ENCODE measurements at regions not wholly inside any gene's neighbourhood (a gene's known extent, or its start where the extent isn't known, plus 50 kb on each side); places are given as distances from the start of the nearest gene placed in this dataset.

DNA sequence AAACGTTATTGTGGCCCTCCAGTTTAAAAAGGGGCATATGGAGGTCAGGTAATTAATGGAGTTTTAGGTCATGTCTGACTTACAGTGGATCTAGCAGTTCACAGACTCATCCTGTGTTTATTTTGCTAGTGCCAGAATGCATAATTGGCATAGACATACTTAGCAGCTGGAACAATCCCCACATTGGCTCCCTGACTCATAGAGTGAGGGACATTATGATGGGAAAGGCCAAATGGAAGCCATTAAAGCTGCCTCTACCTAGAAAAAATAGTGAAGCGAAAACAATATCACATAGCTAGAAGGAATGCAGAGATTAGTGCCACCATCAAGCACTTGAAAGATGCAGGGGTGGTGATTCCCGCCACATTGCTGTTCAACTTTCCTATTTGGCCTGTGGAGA is 610.7 kb downstream of the SLITRK5 start:
- no peak overlapping the region for H3K9ac ChIP-seq (ENCODE audit: low read depth, low read length)
- POLR2A ChIA-PET (ENCODE audit: unreplicated experiment) = no interaction called here
- H2BK15ac ChIP-seq (ENCODE audit: low read depth, low read length) = no peak overlapping the region
- H3K9me1 ChIP-seq (ENCODE audit: insufficient read depth, low read length) = no peaks in the 10 kb centered on the region
- dilution Hi-C loops (cut with HindIII; ENCODE audit: low sequenced_read_pairs, unreplicated experiment) (no loop called here), intact Hi-C loops (cut with micrococcal nuclease) (no loop called here), in situ Hi-C loops (cut with MboI; ENCODE audit: low sequenced_read_pairs) (no loop called here)
- H3K36me3 ChIP-seq (ENCODE audit: control insufficient read depth, insufficient read depth, low read length) = no peaks in the 10 kb centered on the region
- H3K23ac ChIP-seq (ENCODE audit: low read depth, low read length) = no peak overlapping the region
- no peak overlapping the region for H2AK9ac ChIP-seq (replicated peaks; ENCODE audit: low read depth, low read length, poor library complexity)
- no peak overlapping the region for H3K14ac ChIP-seq (replicated peaks; ENCODE audit: low read depth, low read length)
- TF ChIP-seq FOS (IDR thresholded peaks at IDR 0.05; ENCODE audit: low read depth, low read length) (no peak), ELK1 (IDR thresholded peaks at IDR 0.05; ENCODE audit: borderline replicate concordance, low read depth, low read length) (no peak), POLR2A (IDR thresholded peaks at IDR 0.05; ENCODE audit: low read depth, low read length) (no peak), MAZ (IDR thresholded peaks at IDR 0.05; ENCODE audit: borderline replicate concordance, low read depth, low read length) (no peak), RFX5 (IDR thresholded peaks at IDR 0.05; ENCODE audit: low read depth, low read length) (no peak), USF2 (IDR thresholded peaks at IDR 0.05; ENCODE audit: low read depth, low read length) (no peak), BHLHE40 (IDR thresholded peaks at IDR 0.05; ENCODE audit: low read depth, low read length) (no peak), SMC3 (IDR thresholded peaks at IDR 0.05; ENCODE audit: low read depth, low read length) (no peak), CTCF (conservative IDR thresholded peaks at IDR 0.05; ENCODE audit: low read depth, low read length) (no peak), RCOR1 (IDR thresholded peaks at IDR 0.05; ENCODE audit: insufficient replicate concordance, low read length) (no peak), CHD1 (IDR thresholded peaks at IDR 0.05; ENCODE audit: low read depth, low read length) (no peak), MXI1 (IDR thresholded peaks at IDR 0.05; ENCODE audit: borderline replicate concordance, low read depth, low read length) (no peak), RAD21 (IDR thresholded peaks at IDR 0.05; ENCODE audit: low read length) (no peak), CEBPB (IDR thresholded peaks at IDR 0.05; ENCODE audit: low read depth, low read length) (no peak), MAFK (IDR thresholded peaks at IDR 0.05; ENCODE audit: low read depth, low read length) (no peak)
- H3K9me3 ChIP-seq (ENCODE audit: control insufficient read depth, insufficient read depth, low read length) = peaks cover 11% of the 10 kb centered on the region; the same call in 1 of the 2 replicates
- H3K4ac ChIP-seq (ENCODE audit: low read depth, low read length) = no peak overlapping the region
- no peak for DNase-seq
- no peak overlapping the region for H2BK120ac ChIP-seq (ENCODE audit: low read depth, low read length)
- CTCF ChIA-PET = no interaction called here
- no peaks in the 10 kb centered on the region for H3K4me1 ChIP-seq (ENCODE audit: control insufficient read depth, insufficient read depth, low read length)
- no peak overlapping the region for H2BK5ac ChIP-seq (ENCODE audit: low read depth, low read length, poor library complexity, severe bottlenecking)
- H4K91ac ChIP-seq (ENCODE audit: insufficient read depth, low read depth, low read length) = no peak overlapping the region
- H2AFZ ChIP-seq (replicated peaks; ENCODE audit: low read length, poor library complexity) = no peak overlapping the region
- H3K4me2 ChIP-seq (ENCODE audit: low read depth, low read length) = no peak overlapping the region
- H2BK20ac ChIP-seq (ENCODE audit: low read depth, low read length) = no peak overlapping the region
- BruUV-seq (replicated peaks) = no TSS peak
- H2AK5ac ChIP-seq (ENCODE audit: low read depth, low read length) = no peak overlapping the region
- no peak overlapping the region for H3K27ac ChIP-seq (ENCODE audit: insufficient read depth, low read length)
- WGBS, 2 experiments (ENCODE audit: extremely low coverage in 2 of 2, insufficient read length in 1 of 2) = 0% methylated on average over 1 of the region's 3 CpGs; no CpG with 5 or more reads in 1 of the 2 experiments
- no peak overlapping the region for H4K8ac ChIP-seq (ENCODE audit: low read depth in 2 of 2, low read length in 2 of 2)
- no peaks in the 10 kb centered on the region for H4K20me1 ChIP-seq (ENCODE audit: insufficient read depth, low read length)
- no peak overlapping the region for H3K4me3 ChIP-seq (ENCODE audit: insufficient read depth, low read depth, low read length)
- H4K5ac ChIP-seq (ENCODE audit: low read depth, low read length) = no peak overlapping the region
- no peak for ATAC-seq (ENCODE audit: low read depth)
- no peaks in the 10 kb centered on the region for H3K79me1 ChIP-seq (ENCODE audit: low read depth in 1 of 2, low read length in 2 of 2)
- no peak overlapping the region for H3K18ac ChIP-seq (ENCODE audit: low read depth, low read length)
- no peak overlapping the region for H3K56ac ChIP-seq (ENCODE audit: extremely low read depth, insufficient read depth, low read length)
- H3K27me3 ChIP-seq (ENCODE audit: control insufficient read depth, insufficient read depth, low read length) = no peaks in the 10 kb centered on the region

Data from IMR-90 (cell line).